Amniotic stem cell (primary cell): ENCODE measurements at regions not wholly inside any gene's neighbourhood (a gene's known extent, or its start where the extent isn't known, plus 50 kb on each side); places are given as distances from the start of the nearest gene placed in this dataset.

Experiments
- DNase-seq: peaks from one replicate; lab custom pipeline; 2025; lab: John Stamatoyannopoulos, UW

DNA sequence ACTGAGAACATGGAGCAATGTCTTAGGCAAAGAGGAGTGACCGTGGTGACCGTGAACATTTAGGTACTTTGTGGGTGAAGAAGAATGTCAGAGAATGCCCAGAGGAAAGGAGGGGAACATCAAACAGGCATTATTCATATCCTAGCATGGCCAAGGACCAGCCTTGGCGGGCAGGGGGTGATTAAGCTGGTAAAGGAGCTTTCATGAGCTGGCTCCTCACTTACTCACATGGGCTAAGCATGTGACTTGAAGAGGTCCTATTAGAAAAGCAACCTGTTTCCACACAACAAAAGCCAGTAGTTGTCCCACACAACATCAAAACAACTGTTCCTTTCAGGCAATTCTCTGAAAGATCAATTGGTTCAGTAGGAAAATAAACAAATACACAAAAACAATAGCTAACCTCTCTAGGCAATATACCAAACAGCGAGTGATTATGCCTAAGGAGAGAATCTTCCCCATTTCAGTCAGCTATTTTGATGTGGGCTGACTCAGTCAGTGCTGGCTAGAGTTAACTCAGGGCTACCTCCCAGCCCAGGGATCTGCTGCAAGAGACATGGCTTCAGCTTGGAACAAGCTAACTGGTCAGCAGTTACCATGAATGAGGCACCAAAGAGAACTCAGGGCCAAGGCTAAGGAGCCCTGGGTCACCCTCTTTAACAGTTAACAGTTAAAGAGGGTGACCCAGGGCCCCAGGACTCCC lies 283.5 kb downstream of the ARHGAP12 start:
- DNase-seq: no peak

DNA sequence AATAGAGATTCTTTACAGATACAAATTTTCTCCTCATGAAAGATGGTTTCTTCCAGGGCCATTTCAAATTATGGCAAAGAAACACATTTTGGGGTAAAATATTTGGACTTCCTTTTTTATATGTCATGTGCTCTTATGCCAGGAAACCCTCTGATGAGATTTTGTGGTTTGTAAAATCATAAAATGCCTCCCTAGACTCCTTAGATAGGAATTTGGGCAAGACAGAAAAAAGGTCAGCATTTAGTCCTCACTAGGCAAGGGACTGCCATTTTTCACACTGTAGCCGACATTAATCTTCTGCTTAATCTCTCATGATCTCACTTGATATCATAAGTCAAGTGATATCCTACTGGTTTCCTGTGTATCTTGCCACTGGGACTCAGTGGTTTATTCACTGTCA lies 286.4 kb downstream of the ARHGAP12 start:
- no peak for DNase-seq

DNA sequence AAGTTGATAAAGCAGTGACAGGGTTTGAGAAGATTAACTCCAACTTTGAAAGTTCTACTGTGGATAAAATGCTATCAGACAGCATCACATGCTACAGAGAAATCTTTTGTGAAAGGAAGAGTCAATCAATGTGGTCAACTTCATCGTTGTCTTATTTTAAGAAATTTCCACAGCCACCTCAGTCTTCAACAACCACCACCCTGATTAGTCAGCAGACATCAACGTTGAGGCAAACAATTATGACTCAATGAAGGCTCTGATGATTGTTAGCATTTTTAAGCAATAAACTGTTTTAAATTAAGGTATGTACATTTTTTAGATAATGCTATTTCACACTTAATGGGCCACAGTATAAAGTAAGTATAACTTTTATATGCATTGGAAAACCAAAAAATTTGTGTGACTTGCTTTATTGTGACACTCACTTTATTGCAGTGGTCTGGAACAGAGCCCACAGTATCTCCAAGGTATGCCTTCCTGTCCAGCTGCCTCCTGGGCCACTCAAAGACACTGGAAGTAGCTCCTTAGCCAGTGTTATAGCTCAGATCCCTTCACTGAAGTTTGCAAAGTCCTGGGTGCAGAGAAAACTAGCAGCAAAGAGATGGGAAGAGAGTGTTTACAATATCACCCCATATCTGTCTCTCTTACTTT lies 293.1 kb downstream of the ARHGAP12 start:
- DNase-seq: no peak

DNA sequence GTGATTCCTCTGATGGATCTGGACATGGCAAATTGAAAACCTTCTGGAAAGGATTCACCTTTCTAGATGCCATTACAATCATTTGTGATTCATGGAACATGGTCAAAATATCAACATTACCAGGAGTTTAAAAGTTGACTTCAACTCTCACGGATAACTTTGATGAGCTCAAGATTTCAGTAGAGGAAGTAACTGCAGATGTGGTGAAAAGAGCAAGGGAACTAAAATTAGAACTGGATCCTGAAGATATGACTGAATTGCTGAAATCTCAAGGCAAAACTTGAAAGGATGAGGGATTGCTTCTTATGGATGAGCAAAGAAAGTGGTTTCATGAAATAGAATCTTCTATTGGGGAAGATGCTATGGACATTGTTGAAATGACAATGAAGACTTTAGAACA lies 293.6 kb downstream of the ARHGAP12 start:
- DNase-seq: no peak

DNA sequence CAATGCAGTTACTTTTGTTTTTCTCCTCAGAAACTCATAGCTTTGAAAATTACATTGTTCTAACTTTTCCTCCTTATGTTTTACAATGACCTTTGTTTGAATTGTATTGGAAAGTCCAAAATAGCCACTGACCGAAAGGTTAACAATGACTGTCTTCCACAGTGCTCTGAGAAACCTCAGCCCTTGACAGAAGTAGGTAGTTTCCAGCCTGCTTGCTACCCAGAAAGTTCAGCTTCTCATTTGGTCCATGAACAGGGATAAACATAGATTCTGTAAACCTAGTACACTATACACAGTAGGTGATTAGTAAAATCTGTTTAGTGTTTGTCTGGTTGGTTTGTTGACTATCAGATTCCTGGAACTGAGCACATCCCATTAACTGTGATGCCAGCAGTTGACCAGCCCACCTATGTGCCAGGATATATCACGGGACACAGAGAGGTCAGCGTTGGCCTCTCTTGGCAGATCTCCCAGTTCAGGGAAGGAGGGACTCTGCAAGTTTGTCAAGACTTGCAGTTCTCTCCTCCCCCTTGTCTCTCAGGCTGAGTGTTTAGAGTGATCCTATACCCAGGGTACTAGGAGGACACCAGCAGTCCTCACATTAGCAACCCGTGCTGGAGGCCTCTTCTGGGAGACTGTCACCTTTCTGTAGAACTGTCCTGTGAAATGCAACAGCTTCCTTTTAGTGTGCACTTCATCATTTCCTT lies 297.6 kb downstream of the ARHGAP12 start:
- no peak for DNase-seq

DNA sequence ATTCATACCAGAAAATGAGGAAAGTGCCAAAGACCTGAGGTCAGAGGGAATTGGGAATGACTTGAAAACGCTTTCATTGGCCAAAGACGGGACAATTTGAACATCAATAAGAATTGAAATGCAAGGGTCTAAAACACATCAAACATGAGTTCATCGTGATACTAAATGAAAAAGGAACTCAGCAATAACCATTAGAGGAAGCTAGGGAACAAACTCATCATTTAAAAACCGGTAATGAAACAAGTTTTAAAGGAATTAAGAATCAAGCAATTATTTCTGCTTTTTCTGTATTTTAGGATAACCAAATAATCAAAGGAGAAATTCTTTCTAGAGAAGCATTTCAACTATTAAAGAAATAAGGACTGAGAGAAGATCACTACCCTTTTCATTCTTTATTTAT lies 303.1 kb downstream of the ARHGAP12 start:
- DNase-seq: no peak

DNA sequence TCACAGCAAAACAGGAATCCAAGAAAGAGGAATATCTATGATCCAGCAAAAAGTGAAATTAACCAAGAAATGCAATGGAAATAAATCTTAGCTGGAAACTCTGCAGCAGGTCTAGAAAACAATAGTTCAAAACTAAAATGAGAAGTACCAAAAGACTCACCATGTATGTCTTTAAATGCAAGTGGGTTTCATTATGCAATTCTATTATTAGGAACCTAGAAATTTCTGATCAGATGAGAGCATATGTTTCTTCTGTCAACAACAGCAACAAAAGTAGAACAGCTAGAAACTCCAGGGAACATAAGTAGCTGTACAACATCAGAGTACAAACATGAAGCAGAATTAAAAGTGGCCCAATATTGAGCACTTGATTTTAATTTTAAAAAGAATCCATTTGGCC lies 304.0 kb downstream of the ARHGAP12 start:
- no peak for DNase-seq

DNA sequence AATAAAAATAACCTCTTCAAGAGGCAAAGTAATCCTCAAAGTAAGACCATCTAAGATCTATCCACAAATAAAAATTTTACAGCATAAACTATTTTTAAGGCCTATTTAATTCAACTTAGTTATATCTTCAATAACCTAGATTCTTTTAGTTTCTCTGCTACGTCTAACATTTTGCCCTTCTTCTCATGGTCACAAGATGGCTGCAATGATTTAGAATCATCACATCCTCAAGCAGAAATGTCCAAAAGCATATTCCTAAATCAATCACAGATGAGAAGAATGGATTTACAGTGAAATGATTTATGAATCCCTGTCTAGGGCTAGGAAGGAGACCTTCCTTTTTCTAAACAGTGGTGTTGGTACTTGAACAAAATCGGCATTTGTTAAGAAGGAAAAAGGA lies 304.7 kb downstream of the ARHGAP12 start:
- DNase-seq: no peak

DNA sequence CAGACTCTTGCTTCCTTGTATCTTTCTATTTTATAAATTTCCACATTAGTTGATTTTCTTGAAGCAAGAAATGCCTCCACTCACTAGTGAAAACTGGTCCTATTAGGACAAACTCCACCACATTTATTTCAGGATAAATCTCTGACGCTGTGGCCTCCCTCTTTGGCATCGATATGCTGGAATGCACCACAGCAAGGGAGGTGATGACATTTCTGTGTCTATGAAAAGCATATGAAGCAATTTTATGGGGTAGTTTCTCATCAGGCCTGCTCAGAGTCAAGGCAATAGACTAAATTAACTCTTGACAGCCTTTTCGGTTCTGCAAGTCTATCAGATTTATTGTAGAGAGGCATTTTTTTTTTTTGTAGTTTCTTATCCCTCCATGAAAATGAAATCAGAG lies 304.4 kb downstream of the ZEB1 start:
- DNase-seq: no peak

DNA sequence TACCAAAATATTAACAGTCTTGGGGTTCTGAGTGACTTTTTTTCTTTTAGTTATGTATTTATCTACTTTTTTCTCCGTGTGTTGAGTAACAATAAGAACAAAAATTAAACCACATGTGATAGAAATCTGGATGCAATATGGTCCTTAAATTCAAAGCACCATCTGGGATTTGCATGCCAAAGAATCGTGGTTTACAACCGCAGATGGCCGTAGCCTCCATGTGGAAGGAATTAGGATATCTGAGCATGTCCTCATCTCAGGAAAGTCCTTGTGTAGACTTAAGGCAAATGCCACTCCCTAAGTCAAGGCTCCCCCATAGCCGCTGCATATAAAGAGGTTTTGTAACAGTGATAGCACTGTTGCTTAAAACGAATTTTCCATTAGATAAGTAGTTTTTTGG lies 304.0 kb downstream of the ZEB1 start:
- DNase-seq: no peak

DNA sequence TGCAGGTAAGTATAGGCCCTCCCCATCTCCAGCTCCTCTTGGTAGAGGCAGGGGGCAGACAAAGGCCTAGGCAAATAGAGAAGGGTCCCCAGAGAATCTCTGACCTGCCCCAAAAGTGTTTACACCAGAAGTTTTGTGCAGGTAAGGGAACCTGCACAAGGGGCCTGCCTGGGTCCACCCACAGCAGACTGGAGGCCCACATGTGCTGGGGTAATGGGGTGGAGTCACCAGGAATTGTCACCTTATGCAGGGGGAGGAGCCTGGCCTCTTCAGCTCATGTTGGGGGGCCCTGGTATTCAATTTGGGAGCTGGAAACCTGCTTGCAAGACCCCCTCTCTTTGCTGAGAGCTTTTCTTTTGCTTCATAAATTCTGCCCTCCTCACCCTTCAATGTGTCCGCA lies 302.7 kb downstream of the ZEB1 start:
- no peak for DNase-seq

DNA sequence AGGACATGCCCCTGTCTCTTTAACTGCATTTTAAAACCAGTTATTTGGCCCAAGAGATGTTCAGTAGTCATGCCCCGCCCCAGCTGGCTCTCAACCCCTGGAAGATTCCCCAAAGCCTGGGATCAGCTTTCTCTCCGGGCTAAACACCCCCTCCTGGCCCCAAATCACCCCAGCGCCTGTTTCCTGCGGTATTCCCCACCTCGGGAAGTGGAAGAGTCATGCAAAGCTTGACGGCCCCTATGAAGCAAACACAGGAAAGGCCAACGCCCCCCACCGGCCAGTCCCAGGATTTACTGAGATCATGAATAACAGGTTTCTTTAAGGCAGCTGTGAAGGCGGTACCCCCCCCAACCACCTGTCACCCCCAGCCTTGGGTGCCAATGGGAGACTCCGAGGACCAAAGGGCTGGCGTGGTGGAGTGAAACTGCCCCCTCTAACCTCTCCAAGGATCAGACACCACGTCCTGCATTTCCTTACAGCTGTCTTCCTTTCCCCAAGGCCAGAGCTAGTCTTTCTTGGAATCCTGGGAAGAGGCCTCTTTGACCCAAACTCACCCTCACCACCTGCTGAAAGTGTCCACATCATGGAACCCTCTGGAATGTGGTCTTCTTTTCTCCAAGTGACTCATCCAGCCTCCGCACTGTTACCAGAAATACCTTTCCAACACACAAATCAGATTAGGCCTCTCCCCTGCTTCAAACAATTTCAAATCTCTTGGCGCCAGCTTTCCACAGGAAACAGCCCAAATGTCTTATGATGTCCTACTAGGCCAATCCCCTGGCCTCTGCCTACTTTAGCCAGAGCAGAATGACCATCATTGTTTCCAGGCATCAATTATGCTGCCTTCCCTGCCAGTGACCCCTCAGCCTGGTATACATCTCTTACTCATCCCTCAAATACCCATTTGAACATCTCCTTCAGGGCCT lies 301.5 kb downstream of the ZEB1 start:
- no peak for DNase-seq

DNA sequence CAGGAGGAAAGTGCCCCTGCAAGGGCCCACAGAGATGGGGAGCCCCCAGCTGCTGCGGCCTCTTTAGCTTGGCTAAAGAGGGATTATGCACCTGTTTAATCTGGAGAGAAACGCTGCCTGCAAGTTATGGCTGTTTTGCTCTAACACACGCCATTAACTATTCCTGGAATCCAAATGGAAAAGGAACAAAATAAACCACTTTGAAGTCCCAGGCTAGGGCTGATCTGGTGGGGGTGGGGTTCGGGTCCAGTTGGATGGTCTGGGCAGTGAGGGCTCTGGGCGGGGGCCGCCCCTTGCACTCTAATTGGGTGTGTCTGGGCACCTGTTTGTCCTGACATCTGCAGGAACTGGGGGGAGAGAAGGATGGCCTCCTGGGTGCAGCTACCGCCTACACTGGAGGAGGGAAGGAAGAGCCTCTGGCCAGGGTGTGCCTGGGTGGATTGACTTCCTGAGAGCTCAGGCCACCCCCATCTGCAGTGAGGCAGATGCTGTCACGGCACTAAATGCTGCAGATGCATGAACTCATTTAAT lies 300.6 kb downstream of the ZEB1 start:
- DNase-seq: no peak

DNA sequence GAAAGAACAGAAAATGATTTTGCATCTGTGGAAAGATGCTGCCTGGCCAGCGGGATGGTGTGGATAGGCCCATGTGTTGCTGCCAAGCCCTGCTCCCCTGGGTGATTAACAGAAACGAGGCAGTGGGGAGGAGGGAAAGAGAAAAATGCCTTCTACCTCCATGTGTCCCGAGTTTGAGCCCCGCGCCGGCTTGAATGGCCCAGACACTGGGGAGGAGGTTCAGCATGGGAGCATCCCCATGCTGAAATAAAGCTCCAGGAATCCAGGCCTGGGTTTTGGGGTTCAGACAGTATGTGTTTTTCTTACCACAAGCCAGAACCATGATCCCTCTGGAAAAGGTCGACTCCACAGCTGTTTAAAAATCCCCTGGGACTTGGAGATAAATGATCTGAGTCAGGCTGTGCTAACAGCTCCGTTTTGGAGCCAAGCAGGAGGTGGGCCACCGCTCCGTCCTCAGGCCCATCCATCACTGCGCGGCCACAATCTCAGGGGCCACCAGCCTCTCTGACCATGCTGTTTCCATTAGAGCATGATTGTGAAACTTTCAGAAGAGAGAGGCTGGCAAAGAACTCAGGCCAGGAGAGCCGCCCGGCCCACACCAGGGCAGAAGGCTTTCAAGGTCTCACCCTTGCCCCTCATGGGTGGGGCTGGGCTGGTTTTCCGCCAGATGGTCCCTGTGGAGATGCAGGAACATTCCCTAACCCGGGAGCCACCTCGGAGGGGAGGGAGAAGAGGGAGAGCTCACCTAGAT lies 299.7 kb downstream of the ZEB1 start:
- DNase-seq: no peak

DNA sequence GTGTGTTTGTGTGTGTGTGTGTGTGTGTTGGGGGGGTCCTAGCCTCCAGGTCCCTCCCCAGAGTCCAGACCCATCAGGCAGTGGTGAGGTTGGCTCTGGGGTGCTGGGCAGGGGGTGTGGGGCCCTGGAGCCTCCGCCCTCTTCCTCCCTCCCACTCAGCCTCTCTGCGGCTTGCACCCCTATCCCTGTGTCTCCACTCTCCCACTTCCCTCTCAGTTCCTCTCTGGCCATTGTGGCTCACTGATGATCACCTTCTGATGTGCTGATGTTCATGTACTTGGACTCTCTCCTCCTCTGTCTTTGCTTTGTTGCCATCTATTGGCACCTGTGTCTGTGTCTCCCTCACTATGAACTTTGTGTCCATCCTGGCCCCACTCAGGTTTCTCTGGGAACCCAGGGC lies 298.7 kb downstream of the ZEB1 start:
- DNase-seq: no peak

DNA sequence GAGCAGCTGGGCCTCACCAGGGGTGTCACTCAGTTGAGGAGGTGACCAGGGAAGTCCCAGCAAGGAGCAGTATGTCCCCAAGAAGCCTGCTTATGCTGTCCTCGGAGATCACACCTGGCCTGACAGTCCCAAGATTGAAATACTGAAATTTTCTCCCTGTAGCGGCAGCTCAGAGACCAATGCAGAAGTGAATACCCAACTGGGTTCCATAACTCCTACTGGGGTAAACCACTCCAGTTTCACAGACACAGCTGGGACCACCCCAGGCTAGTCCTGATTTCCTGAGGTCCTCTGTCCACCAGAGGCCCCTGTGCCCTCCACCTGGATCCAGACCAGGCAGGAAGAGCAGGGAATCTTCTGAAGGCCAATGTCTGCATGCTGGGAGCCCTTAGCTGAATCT lies 298.1 kb downstream of the ZEB1 start:
- DNase-seq: no peak

DNA sequence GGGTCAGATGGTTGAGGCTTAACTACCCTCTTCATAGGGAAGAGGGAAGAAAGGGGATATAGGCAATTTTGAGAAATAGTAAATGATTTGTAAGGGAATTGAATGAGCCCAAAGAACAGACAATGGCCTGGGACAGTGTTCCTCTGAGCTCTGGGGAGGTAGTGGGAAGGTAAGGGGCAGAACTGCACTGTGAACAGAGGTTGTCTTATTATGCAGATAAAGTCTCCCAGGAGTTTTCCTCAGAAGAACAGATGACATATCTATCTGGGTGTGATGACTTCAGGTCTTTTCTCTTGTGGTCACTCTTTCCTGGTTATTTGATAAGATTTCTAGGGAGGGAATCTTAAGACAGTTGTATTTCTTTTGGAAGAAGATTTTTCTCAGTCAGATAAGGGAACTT lies 296.1 kb downstream of the ZEB1 start:
- DNase-seq: no peak

DNA sequence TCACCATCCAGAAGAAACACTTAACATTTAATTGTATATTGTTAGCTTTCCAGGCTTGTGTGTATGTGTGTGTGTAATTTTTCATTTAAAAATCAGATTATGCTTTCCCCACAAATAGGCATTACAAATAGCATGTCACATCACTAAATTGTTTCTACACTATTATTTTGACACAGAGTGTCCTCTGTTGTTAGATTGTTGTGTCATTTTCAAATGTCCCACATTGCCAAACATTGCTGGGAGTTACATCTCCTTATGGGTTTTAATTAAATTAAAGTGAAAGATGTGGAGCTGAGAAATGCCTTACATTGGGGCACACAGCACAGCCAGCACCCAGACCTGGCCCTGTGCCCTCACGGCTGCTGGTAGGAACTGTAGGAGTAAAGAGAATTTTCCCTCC lies 295.6 kb downstream of the ZEB1 start:
- DNase-seq: no peak

DNA sequence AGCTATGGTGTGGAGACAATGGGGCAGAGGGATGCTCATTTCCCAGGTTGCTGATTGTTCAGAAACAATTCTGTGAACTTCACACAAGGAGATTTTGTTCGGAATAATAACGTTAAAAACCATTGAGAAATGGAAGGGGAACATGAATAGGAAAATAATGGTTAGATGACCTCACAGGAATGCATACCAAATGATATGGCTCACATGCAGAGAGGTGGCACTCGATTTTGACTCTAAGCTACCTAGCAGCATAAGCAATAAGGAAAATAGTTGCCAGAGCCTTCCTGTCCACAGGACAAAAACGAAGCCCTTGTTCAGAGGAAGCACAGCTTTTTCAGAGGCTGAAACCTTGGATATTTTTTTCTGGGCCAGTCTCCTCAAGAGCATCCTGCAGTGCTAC lies 293.1 kb downstream of the ZEB1 start:
- no peak for DNase-seq

DNA sequence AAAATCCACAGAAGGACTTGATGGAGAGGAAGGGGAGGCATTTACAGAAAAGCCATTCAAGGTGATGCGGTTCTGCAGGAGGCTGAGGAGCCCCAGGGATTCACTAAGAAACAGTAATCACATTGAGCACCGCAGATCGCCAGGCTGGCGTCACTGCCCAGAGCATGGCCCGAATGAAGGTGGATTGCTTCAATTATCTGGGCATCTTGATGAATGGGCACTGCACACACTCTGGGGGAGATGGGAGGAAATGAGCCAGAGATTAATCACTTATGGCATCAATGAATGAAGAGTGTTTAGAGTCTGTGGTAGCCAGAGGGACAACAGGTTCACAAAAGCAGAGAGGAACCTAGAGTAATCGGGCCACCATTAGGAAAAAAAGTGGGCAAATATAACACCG lies 292.1 kb downstream of the ZEB1 start:
- DNase-seq: no peak

DNA sequence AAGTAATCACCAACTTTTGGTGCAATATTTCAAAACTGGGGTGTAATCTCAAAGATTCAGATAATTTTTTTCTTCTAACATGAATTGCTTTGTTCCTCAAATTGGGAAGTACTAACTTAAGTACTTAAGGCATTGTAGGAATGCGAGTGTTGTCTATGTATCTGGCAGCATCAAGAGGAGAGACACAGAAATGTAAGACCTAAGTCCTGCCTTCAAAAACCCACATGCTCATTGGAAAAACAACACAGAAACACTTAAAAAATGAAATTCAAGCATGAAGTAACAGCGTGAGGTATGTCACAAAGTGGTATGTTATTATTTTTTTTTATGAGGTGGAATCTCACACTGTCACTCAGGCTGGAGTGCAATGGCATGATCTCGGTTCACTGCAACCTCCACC lies 288.5 kb downstream of the ZEB1 start:
- no peak for DNase-seq
